ENCODE measurements at regions not wholly inside any gene's neighbourhood (a gene's known extent, or its start where the extent isn't known, plus 50 kb on each side); places are given as distances from the start of the nearest gene placed in this dataset.

GRCh38 chr2:14306268-14306861, 326.2 kb upstream of the LRATD1 start:
- TF ChIP-seq YY1 (IDR thresholded peaks at IDR 0.05; ENCODE audit: insufficient read depth, insufficient read length) (no peak), SUZ12 (IDR thresholded peaks at IDR 0.05; ENCODE audit: extremely low read depth, insufficient read depth, insufficient read length) (no peak)

Measured in NT2/D1 (cell line).